ENCODE measurements at regions not wholly inside any gene's neighbourhood (a gene's known extent, or its start where the extent isn't known, plus 50 kb on each side); places are given as distances from the start of the nearest gene placed in this dataset.
"Not testable (repeated sequence)": the region's sequence is repeated elsewhere in the genome, so short reads cannot be mapped to it uniquely, and the experiment has no call there.

DNA sequence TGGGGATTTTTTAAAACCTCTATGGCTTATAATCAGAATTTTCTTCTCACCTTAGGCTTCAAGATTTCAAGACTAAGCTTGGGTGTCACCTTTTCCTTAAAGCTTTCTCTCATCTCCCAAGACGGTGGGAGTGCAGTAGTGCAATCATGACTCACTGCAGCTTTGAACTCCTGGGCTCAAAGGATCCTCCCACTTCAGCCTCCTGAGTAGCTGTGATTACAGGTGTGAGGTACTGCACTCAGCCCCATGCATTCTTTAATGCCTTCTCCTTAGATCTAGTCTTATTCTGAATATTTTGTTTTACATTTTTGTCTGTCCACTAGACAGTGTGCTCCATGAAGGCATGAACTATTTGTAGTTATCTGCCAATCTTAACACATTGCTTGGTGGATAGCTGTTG, 55.7 kb upstream of the FAT3 start:
- intact Hi-C loops (cut with DNase I): no loop called here
- no peak for ATAC-seq (ENCODE audit: poor library complexity)
- no peak for DNase-seq

- DNase-seq: no peak
- intact Hi-C loops (cut with DNase I): no loop called here
- no peak for ATAC-seq (ENCODE audit: poor library complexity)
These were observed 57.0 kb upstream of the FAT3 start for GRCh38 chr11:92167571-92167970.

- ATAC-seq (ENCODE audit: poor library complexity) (no peak), DNase-seq (no peak)
- intact Hi-C loops (cut with DNase I): no loop called here
These were observed 58.3 kb upstream of the FAT3 start for GRCh38 chr11:92166335-92166734.

DNA sequence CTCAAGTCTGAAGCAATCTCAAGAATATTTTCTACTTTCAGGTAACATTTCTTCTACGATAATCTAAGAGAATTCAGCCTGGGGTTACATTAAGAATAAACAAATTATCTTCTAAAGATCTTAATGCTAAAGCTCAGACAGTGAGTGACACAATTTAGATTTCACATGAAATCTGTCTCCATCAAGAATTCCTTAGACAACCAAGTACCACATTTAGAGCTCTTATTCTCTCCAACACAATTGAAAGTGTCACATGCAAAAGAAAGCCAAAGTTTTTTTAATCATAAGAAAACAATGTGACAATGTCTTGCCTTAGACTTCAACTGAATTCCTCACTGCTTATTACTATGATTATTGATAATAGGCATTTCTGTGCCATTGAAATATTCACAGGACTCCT, 60.7 kb upstream of the FAT3 start:
- ATAC-seq (ENCODE audit: poor library complexity): no peak
- DNase-seq: no peak
- intact Hi-C loops (cut with DNase I): no loop called here

DNA sequence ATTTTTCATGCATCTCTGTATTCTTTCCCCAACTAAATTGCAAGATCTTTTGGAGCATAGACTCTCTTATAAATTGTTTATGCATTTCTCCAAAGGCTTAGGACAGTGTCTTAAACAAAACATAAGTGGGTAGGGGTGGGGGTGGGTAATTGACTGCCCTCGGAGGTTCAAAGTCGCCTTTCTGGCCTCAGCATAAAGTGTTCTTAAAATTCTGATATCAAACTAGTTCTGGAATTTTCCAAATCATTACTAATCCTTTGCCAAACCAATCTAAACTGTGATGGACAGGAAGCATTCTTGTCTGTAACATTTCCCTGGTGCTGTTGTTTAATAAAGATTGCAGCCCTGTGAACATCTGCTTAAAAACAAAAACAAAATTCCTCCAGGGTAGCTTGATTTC, 61.8 kb upstream of the FAT3 start:
- intact Hi-C loops (cut with DNase I): no loop called here
- ATAC-seq (ENCODE audit: poor library complexity) (no peak), DNase-seq (no peak)

DNA sequence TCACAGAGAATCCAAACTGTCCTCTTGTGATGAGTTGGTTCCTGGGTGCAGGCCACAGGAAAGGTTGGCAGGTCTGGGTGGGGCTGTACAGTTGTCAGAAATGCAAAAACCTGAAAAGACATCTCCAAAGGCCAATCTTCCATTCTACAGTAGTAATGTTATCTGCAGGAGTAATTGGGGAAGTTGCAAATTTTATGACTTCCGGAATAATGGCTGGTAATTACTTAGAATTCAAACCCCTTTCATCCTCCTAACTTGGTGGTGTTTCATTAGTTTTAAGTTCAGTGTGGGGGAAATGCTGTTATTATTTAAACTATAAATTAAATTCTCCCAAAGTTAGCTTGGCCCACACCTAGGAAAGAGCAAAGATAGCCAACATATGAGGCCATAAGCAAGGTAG, 64.7 kb upstream of the FAT3 start:
- ATAC-seq (ENCODE audit: poor library complexity) (no peak), DNase-seq (no peak)
- intact Hi-C loops (cut with DNase I): no loop called here

DNA sequence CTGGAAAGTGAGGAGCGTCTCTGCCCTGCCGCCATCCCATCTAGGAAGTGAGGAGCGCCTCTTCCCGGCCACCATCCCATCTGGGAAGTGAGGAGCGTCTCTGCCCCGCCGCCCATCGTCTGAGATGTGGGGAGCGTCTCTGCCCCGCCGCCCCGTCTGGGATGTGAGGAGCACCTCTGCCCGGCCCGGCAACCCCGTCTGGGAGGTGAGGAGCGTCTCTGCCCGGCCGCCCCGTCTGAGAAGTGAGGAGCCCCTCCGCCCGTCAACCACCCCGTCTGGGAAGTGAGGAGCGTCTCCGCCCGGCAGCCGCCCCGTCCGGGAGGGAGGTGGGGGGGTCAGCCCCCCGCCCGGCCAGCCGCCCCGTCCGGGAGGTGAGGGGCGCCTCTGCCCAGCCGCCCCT, 67.2 kb upstream of the FAT3 start:
- ATAC-seq (ENCODE audit: poor library complexity); DNase-seq; intact Hi-C loops (cut with DNase I): not testable (repeated sequence)

- no peak for DNase-seq
- intact Hi-C loops (cut with DNase I): no loop called here
- no peak for ATAC-seq (ENCODE audit: poor library complexity)
These were observed 70.0 kb upstream of the FAT3 start for GRCh38 chr11:92154611-92155010.

DNA sequence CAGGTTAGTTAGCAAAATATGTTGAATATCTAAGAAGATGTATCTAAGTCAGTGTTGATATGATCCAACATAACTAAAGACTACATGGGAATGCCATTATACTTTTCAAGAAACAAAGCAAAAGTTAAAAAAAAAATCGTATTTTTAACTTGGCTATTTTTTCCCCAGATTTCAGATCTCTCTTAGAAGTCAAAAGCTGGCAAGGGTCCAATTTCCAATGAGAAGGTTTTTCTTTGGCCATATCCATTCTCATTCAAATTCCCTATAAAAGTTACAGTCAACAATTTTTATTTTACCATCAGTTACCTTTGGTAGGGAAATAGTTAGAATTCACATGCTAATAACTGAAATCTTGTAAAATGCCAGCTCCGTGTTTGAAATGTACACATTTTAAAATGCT, 70.5 kb upstream of the FAT3 start:
- no peak for ATAC-seq (ENCODE audit: poor library complexity)
- no peak for DNase-seq
- intact Hi-C loops (cut with DNase I): no loop called here

DNA sequence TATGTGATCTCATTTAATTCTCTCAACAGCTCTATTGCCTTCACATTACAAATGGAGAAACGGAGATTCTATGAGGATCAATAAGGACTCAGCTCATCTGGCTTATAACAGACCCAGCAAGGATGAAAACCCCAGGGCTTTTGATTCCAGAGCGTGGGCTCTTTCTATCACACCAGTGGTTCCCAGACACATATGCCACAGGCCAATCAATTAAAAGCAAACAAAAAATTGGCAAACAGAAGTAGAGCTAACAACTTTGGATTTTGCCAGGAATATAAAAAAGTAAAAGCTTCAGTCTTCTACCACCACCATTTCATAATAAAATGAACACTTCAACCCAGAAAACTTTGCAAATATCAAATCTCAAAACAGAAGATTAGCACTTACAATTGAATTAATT, 71.1 kb upstream of the FAT3 start:
- ATAC-seq (ENCODE audit: poor library complexity) (no peak), DNase-seq (no peak)
- intact Hi-C loops (cut with DNase I): no loop called here

DNA sequence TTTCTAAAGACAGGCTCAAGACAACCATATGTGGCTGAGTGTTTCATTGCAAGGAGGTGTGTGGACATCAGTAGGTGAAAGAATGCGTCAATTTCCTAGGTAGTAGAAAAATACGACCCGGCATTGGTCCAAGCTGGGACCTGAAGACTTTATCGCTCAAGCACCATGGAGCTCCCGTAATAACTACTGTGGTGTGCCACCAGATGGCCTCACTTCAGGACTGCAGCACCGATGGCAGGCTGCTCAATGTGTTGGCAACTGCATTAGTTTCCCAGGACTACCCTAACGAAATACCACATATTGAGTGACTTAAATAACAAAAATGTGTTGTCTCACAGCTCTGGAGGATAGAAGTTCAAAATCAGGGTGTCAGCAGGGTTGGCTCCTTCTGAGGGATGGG, 72.4 kb upstream of the FAT3 start:
- intact Hi-C loops (cut with DNase I): no loop called here
- no peak for DNase-seq
- no peak for ATAC-seq (ENCODE audit: poor library complexity)

GRCh38 chr11:92149996-92150395, 74.6 kb upstream of the FAT3 start:
- DNase-seq (no peak), ATAC-seq (ENCODE audit: poor library complexity) (no peak)
- intact Hi-C loops (cut with DNase I): no loop called here

GRCh38 chr11:92141725-92142124, 82.9 kb upstream of the FAT3 start:
- DNase-seq: no peak
- no peak for ATAC-seq (ENCODE audit: poor library complexity)
- intact Hi-C loops (cut with DNase I): no loop called here

DNA sequence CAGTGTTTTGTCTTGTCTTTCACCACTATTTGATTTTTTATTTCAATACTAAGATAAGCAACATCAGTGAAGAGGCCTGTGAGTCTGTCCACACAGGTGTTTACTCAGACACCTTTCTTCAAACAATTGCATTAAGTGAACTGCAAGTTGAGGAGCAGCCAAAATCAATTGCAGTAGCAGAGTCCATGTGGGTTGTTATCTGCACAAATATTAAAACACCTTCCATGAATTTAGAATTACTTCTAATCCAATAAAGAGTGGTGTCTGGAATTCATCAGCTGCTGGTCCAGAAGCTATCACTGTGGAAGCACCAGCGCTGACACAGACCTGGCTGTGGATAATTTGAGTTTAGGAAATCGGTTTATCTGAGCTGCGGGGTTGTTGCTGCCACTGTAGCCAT, 83.5 kb upstream of the FAT3 start:
- intact Hi-C loops (cut with DNase I): no loop called here
- no peak for DNase-seq
- ATAC-seq (ENCODE audit: poor library complexity): no peak

- ATAC-seq (ENCODE audit: poor library complexity) (no peak), DNase-seq (no peak)
- intact Hi-C loops (cut with DNase I): no loop called here
These were observed 84.6 kb upstream of the FAT3 start for GRCh38 chr11:92140021-92140420.

GRCh38 chr11:92138296-92138695, 86.3 kb upstream of the FAT3 start:
- DNase-seq: no peak
- ATAC-seq (ENCODE audit: poor library complexity): no peak
- intact Hi-C loops (cut with DNase I): no loop called here

GRCh38 chr11:92137747-92138146, 86.9 kb upstream of the FAT3 start:
- ATAC-seq (ENCODE audit: poor library complexity) (no peak), DNase-seq (no peak)
- intact Hi-C loops (cut with DNase I): no loop called here

DNA sequence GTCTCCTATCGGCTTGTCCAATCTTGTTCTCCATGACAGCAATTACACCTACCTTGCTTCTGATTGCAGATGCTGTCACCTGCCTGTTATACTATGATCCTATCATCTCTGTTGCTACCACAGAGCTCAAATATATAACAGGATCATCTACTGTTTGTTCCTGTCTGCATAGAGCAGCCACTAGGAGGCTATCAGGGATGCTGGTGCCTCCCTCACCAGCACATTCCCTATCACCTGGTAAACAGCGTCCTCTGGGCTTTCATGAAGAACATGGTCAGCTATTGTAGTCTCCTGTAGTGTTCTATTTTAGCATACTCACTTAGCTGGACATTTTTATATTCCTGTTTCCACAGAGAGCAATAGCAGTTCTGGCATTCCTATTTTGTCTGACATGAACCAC, 87.8 kb upstream of the FAT3 start:
- no peak for ATAC-seq (ENCODE audit: poor library complexity)
- DNase-seq: no peak
- intact Hi-C loops (cut with DNase I): no loop called here

GRCh38 chr11:92131289-92131865, 93.2 kb upstream of the FAT3 start:
- DNase-seq (no peak), ATAC-seq (ENCODE audit: poor library complexity) (no peak)
- intact Hi-C loops (cut with DNase I): no loop called here

- ATAC-seq (ENCODE audit: poor library complexity): no peak
- no peak for DNase-seq
- intact Hi-C loops (cut with DNase I): no loop called here
These were observed 94.2 kb upstream of the FAT3 start for GRCh38 chr11:92130421-92130831.

GRCh38 chr11:92129811-92130210, 94.8 kb upstream of the FAT3 start:
- ATAC-seq (ENCODE audit: poor library complexity) (no peak), DNase-seq (no peak)
- intact Hi-C loops (cut with DNase I): no loop called here

DNA sequence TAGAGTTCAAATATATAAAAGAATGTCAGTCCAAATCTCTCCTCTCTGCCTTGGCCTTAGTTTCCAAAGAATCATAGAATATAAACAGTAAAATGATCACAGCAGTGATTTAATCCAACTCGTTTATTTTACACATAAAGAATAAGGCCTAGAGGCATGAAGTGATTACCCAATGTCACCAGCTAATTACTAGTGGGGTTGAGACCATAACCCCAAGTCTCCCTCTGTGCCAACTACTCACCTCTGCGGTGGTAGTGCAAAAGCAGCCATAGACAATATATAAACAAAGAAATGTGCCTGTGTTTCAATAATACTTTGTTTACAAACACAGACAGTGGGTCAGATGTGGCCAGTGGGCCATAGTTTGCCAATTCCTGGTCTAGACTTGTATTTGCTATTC, 96.6 kb upstream of the FAT3 start:
- ATAC-seq (ENCODE audit: poor library complexity) (no peak), DNase-seq (no peak)
- intact Hi-C loops (cut with DNase I): no loop called here

Measured in Right ventricle myocardium superior (tissue), 1 donor.